Right lobe of liver (tissue), 4 donors: ENCODE measurements at regions not wholly inside any gene's neighbourhood (a gene's known extent, or its start where the extent isn't known, plus 50 kb on each side); places are given as distances from the start of the nearest gene placed in this dataset.

Experiments
- CTCF ChIP-seq, 4 donors: fragments of 200-600 bp in 3 of 4; fragments of 450-650 bp in 1 of 4; IDR thresholded peaks; one replicate each; pipeline versions ENCODE4 v1.5.1 to v1.8.0; 2016 to 2022; ENCODE audit warnings: antibody characterized with exemption in 4 of 4, mild to moderate bottlenecking in 2 of 4
- POLR2A ChIP-seq: fragments of 450-650 bp; IDR thresholded peaks from one replicate; pipeline ENCODE4 v1.6.1; 2017; ENCODE audit warnings: antibody characterized with exemption, mild to moderate bottlenecking
- donor health status: DM: no; HTN: no; CAD: no.
- donor health status: DM: no; HTN: no; CAD: no.
- donor health status: DM: no; HTN: yes; CAD: no.

DNA sequence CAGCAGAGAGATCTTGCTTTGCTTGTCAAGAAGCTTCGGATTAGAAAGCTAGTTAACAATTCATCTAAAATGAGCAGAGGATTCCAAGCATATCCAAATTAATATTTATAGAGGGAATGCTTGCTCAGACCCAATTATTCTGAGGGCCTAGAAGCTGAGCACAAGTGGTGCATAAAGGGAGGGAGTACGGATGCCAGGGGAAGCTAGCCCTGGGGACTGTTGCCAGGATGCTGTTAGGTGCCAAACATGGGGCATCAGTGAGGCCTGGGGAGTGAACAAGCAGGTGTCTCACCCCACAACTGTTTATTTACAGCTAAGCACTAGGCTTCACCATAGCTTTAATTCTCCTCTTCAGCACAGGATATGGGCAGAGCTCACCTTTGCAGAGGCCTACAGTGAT lies 684.1 kb upstream of the C16orf82 start:
- TF ChIP-seq CTCF (IDR thresholded peaks at IDR 0.05) (no peak), POLR2A (no peak)
